ENCODE measurements at regions not wholly inside any gene's neighbourhood (a gene's known extent, or its start where the extent isn't known, plus 50 kb on each side); places are given as distances from the start of the nearest gene placed in this dataset.

DNA sequence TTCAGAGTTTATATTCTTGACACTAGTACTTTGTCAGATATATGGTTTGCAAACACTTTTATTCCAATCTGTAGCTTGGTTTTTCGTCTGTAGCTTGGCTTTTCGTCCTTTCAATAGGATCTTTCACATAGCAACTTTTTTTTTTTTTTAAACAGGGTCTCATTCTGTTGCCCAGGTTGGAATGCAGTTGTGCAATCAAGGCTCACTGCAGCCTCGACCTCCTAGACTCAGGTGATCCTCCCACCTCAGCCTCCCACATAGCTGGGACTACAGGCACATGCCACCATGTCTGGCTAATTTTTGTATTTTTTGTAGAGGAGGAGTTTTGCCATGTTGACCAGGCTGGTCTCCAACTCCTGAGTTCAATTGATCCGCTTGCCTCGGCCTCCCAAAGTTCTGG, 460.4 kb upstream of the SOX5 start:
- TF ChIP-seq CTCF (optimal IDR thresholded peaks at IDR 0.05 in 1 of 3, IDR thresholded peaks at IDR 0.05 in 1 of 3, conservative IDR thresholded peaks at IDR 0.05 in 1 of 3; ENCODE audit: extremely low read depth in 1 of 3, insufficient read depth in 2 of 3, low read length in 3 of 3) (no peak), EZH2 (IDR thresholded peaks at IDR 0.05; ENCODE audit: low read length) (no peak)

Data from keratinocyte (primary cell).